ENCODE measurements at regions not wholly inside any gene's neighbourhood (a gene's known extent, or its start where the extent isn't known, plus 50 kb on each side); places are given as distances from the start of the nearest gene placed in this dataset.

- DNase-seq (ENCODE audit: low read depth in 3 of 3) = no peak
Measured at GRCh38 chr4:149296503-149296902, 519.1 kb downstream of the IQCM start.

DNA sequence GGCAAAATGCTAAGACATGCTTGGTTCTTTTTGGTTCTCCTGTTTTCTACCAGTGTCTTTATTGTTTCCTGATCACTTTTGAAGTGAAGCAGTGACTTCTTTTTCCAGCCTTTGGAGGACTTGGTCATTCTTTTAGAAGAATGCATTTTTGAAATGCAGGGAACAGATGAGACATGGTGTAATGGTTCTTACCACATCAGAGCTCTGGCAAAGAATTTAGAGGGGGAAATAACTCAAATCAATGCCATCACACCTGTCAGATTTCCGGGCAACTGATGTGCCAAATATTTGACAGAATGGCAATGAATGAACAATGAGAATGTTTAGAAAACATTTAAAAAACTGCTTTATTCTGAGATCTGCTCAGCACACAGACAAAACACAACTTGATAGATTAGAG is 519.6 kb downstream of the IQCM start:
- DNase-seq (ENCODE audit: low read depth in 3 of 3) = no peak

DNA sequence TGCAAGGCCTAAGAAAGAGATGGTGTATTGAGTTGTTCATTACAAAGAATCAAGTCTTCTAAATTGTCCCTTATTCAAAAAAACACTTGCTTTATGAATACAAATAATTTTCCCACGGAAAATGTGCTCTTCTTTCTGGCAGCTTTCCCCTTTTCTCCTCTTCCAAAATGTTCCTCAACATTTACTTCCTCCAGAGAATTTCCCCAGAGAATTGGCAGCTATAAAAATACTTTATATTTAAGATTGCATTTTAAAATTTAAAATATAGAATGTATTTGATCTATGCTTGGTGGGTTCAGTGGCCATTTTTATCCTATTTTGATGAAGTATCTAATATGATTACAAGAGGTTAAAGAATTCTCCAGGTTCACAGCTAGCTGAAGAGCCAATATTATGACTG is 521.0 kb downstream of the IQCM start:
- DNase-seq (ENCODE audit: low read depth in 3 of 3) = no peak

DNA sequence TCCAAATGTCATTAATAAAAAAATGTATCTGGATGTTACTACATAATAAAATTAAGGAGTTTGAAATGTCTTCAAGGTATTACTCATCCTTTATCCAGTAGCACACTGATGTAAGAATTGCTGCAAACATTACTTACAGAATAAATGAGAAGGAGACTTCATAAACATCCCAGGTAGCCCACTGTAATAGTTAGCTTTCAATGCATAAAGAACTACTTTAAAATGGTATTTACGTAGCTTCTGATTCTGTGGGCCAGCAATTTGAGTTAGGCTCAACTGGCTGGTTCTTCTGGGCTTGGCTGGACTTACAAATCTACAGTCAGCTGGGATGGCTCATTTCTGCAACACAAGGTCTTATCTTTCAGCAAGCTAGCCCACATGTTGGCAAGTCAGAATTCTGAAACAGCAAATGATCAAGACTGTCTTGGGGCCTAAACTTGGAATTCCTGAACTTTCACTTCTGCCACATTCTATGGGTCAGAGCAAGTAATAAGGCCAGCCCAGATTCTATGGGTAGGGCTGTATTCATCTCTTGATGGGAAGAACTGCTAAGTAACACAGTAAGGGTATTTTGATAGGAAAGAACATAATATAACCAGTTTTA is 522.5 kb downstream of the IQCM start:
- no peak for DNase-seq (ENCODE audit: low read depth in 3 of 3)

GRCh38 chr4:149292425-149293007 is 523.1 kb downstream of the IQCM start:
- DNase-seq (ENCODE audit: low read depth in 3 of 3) = no peak

DNA sequence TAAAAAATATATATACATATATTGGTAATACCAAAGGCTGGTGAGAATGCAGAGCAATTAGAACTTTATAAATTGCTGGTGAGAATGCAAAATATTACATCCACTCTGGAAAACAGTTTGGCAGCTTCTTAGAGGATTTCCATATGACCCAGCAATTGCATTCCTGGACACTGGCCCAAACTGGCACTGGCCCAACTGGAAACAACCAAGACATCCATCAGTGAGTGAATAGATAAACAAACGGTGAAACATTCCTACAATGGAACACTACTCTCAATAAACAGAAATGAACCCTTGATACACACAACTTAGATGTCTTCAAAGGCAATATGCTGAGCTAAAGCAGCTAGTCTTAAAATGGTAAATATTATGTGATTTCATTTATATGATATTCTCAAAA is 524.2 kb downstream of the IQCM start:
- no peak for DNase-seq (ENCODE audit: low read depth in 3 of 3)

DNA sequence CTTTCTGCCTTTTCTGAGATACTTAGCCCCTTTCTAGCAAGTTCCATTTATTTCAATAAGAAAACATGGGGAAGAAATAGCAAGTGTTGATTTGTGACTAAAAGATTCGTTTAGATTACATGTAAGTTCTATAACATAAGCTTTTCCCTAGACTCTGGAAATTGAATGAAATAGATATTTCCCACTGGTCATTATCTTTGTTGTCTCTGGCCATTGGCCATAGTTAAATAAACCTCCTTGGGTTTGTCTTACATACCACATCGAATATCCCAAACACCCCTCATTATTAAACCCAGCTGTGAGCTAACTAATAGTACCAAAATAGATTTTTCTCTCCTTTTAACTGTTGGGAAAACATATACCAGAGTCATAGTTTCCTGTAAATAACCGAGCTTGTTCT is 534.8 kb downstream of the IQCM start:
- DNase-seq (ENCODE audit: low read depth in 3 of 3) = no peak

GRCh38 chr4:149279776-149280175 is 535.9 kb downstream of the IQCM start:
- no peak for DNase-seq (ENCODE audit: low read depth in 3 of 3)

- DNase-seq (ENCODE audit: low read depth in 3 of 3) = no peak
Measured at GRCh38 chr4:149279331-149279730, 536.3 kb downstream of the IQCM start.

- DNase-seq (ENCODE audit: low read depth in 3 of 3) = no peak
Measured at GRCh38 chr4:149277705-149278104, 537.9 kb downstream of the IQCM start.

DNA sequence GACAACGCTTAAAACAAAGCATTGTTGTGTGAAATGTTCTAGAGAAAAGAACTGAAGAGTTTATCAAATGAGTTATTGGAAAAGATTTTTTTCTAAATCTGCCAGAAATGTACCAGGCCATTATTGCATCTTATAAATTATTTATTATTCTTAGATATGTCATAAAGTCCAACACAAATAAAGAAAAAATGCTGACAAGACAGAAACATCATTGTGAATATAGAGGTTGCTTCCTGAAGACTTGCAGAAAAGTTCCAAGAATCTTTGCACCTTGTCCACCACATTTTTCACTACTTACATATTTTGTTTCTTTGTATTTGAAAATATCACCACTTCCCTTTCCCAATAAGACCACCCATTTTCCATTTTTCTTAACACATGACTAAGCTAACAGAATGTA is 545.8 kb downstream of the IQCM start:
- no peak for DNase-seq (ENCODE audit: low read depth in 3 of 3)

GRCh38 chr4:149266301-149266700 is 549.3 kb downstream of the IQCM start:
- no peak for DNase-seq (ENCODE audit: low read depth in 3 of 3)

DNA sequence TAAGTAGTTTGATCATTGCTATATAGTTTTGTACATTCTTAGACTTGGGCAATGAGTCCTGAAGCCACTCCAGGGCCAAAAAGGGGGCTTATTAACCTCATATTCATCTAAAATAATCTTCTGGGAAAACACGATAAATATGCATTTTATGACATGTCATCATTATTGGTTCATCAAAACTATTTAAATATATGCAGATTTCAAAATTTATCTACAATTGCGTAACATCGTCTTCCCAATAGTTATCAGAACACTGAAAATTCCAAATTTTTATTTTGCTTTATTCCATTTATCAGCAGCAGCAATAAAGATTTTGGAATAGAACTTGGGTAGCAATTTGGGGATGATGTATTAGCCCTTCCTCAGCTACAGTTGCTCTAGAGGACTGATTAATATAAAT is 550.0 kb downstream of the IQCM start:
- no peak for DNase-seq (ENCODE audit: low read depth in 3 of 3)

DNA sequence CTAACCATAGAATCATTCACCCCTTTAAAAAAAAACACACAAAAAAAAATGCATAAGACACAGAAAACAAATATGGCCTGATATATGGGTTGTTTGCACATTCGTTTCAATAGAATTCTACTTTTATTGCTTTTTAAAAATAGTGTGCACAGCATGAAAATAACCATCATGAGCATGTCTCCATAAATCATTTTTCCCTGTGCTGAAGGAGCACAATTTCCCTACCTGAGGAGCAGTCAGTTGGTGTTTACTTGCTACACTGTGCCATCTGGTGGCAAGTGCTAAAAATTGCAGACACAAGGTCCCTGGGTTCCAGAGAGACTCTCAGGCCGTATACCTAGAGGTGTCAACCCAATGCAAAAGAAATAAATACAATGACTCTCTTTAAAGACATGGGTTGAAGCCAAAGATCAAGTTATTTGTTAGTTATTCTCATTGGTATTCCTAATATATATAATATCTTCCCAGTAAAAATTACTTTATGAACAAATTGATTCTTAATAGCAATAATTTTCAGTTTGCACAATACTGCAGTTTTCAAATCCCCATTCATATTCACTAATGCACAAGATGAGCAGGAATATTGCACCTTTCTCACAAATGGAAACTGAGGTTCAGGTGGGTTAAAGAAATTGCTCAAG is 551.4 kb downstream of the IQCM start:
- DNase-seq (ENCODE audit: low read depth in 3 of 3) = no peak

GRCh38 chr4:149248191-149248764 is 567.4 kb downstream of the IQCM start:
- no peak for DNase-seq (ENCODE audit: low read depth in 3 of 3)

- no peak for DNase-seq (ENCODE audit: low read depth in 3 of 3)
Measured at GRCh38 chr4:149247164-149247563, 568.5 kb downstream of the IQCM start.

DNA sequence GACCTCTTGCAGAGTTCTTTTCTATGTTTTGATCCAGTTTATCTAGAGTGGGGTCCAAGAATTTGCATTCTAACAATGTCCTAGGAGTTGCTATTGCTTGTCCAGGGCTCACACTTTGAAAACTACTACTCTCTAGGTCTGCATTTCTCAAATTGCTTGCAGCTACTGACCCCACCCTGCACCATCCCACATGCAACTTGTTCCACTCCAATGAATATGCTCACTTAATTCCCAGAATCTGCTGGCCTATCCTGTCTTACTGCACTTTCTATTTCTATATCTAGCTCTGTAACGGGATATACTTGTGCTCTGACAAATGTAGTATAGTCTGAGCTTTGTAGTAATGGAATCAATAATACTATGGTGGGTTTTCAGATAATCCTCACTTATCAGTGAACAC is 570.3 kb downstream of the IQCM start:
- no peak for DNase-seq (ENCODE audit: low read depth in 3 of 3)

- DNase-seq (ENCODE audit: low read depth in 3 of 3) = no peak
Measured at GRCh38 chr4:149238097-149238496, 577.5 kb downstream of the IQCM start.

- DNase-seq (ENCODE audit: low read depth in 3 of 3) = no peak
Measured at GRCh38 chr4:149234798-149235197, 580.8 kb downstream of the IQCM start.

- DNase-seq (ENCODE audit: low read depth in 3 of 3) = no peak
Measured at GRCh38 chr4:149223659-149224058, 592.0 kb downstream of the IQCM start.

- no peak for DNase-seq (ENCODE audit: low read depth in 3 of 3)
Measured at GRCh38 chr4:149218672-149219071, 597.0 kb downstream of the IQCM start.

DNA sequence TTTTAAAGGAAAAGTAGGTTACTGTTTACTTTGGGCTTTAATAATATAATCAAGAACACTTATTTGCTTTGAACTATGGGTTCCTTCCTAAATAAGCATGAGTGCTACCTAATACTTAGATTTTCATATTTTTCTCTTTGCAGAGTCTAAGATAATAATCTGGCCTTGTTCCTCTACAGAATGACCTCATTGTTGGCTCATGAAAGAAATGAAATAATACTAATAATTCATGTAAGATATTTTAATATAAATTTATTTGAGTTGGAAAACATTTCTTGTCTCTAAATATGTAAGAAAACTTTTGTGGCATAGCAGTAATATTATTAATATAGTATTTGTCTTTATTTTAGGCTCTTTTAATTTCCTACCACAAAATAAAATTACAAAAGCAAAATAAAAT is 601.3 kb downstream of the IQCM start:
- no peak for DNase-seq (ENCODE audit: low read depth in 3 of 3)

DNA sequence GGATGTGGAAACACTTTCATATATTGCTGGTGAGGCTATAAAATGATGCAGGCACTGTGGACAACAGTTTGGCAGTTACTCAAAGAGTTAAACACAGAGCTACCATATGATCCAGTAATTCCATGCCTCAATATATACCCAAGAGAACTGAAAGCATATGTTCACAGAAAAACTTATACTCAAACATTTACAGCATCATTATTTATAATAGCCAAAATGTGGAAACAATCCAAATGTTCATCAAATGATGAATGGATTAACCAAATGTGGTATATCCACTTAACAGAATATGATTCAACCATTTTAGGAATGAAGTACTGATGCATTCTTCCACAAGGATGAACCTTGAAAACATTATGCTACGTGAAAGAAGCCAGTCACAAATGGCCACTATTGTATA is 603.8 kb downstream of the IQCM start:
- no peak for DNase-seq (ENCODE audit: low read depth in 3 of 3)
